ENCODE measurements at regions not wholly inside any gene's neighbourhood (a gene's known extent, or its start where the extent isn't known, plus 50 kb on each side); places are given as distances from the start of the nearest gene placed in this dataset.

DNA sequence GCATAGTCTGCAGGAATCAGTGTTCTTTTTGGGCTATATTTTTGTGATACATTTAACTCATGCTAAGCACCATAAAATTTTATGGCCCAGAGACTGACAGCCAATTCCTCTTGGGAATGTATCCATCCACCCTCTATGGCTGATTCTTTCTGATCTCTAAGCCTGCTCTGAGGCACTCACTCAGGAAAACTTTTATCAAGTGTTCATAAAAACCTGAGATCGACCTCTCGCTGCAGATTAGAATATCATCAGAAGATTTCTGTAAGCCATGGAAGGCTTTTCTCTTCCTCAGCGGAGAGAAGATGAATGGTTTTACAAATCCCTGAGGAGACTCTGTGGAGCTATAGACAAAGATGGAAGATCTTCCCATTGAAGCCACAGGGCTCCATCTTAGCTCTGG, 489.8 kb upstream of the GHITM start:
- no peak for DNase-seq (ENCODE audit: low spot score)
- Mint-ChIP-seq H3K9me3 (ENCODE audit: low read depth) (peaks cover 3% of the 10 kb centered on the region), H3K36me3 (ENCODE audit: low read depth) (no peaks in the 10 kb centered on the region), H3K4me1 (ENCODE audit: low read depth) (no peaks in the 10 kb centered on the region), H3K27ac (ENCODE audit: unreplicated experiment) (no peak overlapping the region), H3K4me3 (ENCODE audit: unreplicated experiment) (no peak overlapping the region), H3K27me3 (ENCODE audit: low read depth) (no peaks in the 10 kb centered on the region)
- no peak for TF ChIP-seq CTCF (IDR thresholded peaks at IDR 0.05)

GRCh38 chr10:83654689-83655088, 484.6 kb upstream of the GHITM start:
- Mint-ChIP-seq H3K9me3 (ENCODE audit: low read depth) (peaks cover 17% of the 10 kb centered on the region), H3K27me3 (ENCODE audit: low read depth) (no peaks in the 10 kb centered on the region), H3K4me3 (ENCODE audit: unreplicated experiment) (no peak overlapping the region), H3K4me1 (ENCODE audit: low read depth) (no peaks in the 10 kb centered on the region), H3K36me3 (ENCODE audit: low read depth) (peaks cover 3% of the 10 kb centered on the region), H3K27ac (ENCODE audit: unreplicated experiment) (no peak overlapping the region)
- no peak for TF ChIP-seq CTCF (IDR thresholded peaks at IDR 0.05)
- no peak for DNase-seq (ENCODE audit: low spot score)

DNA sequence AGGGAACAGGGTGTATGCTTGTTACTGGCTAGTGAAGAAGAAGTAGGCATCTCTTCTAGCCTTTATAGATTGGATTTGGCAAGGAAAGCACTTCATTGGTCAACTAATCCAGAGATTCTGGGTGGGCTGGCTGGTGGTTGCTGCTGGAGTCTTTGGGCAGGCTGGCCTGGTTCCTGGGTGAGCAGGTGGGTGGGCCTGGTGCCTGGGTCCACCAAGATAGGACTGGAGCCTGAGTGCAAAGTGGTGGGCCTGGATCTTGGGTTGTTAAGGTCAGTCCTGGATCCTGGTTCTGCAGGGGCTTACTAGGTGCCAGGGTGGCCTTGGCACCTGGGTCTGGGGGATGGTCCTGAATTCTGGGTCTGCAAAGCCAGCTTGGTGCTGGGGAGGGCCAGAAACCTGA, 482.4 kb upstream of the GHITM start:
- H3K9me3 Mint-ChIP-seq (ENCODE audit: low read depth) = peaks cover 17% of the 10 kb centered on the region
- no peaks in the 10 kb centered on the region for H3K27me3 Mint-ChIP-seq (ENCODE audit: low read depth)
- no peak for TF ChIP-seq CTCF (IDR thresholded peaks at IDR 0.05)
- no peak overlapping the region for H3K4me3 Mint-ChIP-seq (ENCODE audit: unreplicated experiment)
- H3K4me1 Mint-ChIP-seq (ENCODE audit: low read depth) = no peaks in the 10 kb centered on the region
- no peak overlapping the region for H3K27ac Mint-ChIP-seq (ENCODE audit: unreplicated experiment)
- peak; percentile 72 for DNase-seq (ENCODE audit: low spot score)
- H3K36me3 Mint-ChIP-seq (ENCODE audit: low read depth) = peaks cover 3% of the 10 kb centered on the region

DNA sequence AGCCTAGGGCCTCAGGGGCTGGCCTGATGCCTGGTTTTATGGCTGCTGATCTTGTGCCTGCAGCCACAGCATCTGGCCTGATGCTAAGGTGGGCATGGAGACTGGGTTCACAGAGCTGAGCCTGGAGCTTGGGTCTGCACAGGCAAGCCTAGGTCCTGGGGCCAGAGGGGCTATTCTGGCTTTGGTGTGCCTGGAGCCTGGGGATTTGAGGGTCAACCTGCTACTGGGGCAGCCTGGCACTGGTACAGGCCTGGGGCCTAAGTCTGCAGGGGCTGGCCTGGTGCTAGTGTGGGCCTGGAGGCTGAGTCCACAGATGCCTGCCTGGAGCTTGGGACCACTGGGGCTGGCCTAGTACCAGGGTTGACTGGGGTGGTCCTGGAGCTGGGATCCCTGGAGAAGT, 481.8 kb upstream of the GHITM start:
- Mint-ChIP-seq H3K4me1 (ENCODE audit: low read depth) (no peaks in the 10 kb centered on the region), H3K36me3 (ENCODE audit: low read depth) (peaks cover 3% of the 10 kb centered on the region), H3K4me3 (ENCODE audit: unreplicated experiment) (no peak overlapping the region), H3K27ac (ENCODE audit: unreplicated experiment) (no peak overlapping the region), H3K27me3 (ENCODE audit: low read depth) (no peaks in the 10 kb centered on the region), H3K9me3 (ENCODE audit: low read depth) (peaks cover 17% of the 10 kb centered on the region)
- TF ChIP-seq CTCF (IDR thresholded peaks at IDR 0.05) = no peak
- DNase-seq (ENCODE audit: low spot score) = no peak

DNA sequence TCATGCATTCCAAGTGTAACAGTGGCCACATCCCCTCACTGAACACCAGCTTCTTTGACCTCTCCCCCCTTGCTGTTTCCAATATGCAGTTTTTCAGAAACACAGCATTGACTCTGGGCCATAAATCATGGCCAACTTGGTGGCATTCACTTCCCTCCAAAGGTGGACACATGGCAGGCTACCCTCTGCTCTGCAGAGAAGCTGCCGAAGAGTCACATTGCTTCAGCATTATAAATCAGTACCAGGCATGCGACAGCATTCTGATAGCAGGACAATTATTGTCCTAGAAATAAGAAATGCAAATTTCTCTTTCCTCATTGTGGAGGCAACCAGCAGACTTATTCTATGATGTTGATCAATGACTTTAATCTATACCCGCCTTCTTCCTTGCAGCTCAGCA, 475.4 kb upstream of the GHITM start:
- no peak overlapping the region for H3K4me3 Mint-ChIP-seq (ENCODE audit: unreplicated experiment)
- no peaks in the 10 kb centered on the region for H3K27me3 Mint-ChIP-seq (ENCODE audit: low read depth)
- peaks cover 2% of the 10 kb centered on the region for H3K36me3 Mint-ChIP-seq (ENCODE audit: low read depth)
- H3K27ac Mint-ChIP-seq (ENCODE audit: unreplicated experiment) = no peak overlapping the region
- no peak for DNase-seq (ENCODE audit: low spot score)
- H3K4me1 Mint-ChIP-seq (ENCODE audit: low read depth) = peaks cover 7% of the 10 kb centered on the region
- no peak for TF ChIP-seq CTCF (IDR thresholded peaks at IDR 0.05)
- H3K9me3 Mint-ChIP-seq (ENCODE audit: low read depth) = peaks cover 11% of the 10 kb centered on the region
